ENCODE measurements at regions not wholly inside any gene's neighbourhood (a gene's known extent, or its start where the extent isn't known, plus 50 kb on each side); places are given as distances from the start of the nearest gene placed in this dataset.

DNA sequence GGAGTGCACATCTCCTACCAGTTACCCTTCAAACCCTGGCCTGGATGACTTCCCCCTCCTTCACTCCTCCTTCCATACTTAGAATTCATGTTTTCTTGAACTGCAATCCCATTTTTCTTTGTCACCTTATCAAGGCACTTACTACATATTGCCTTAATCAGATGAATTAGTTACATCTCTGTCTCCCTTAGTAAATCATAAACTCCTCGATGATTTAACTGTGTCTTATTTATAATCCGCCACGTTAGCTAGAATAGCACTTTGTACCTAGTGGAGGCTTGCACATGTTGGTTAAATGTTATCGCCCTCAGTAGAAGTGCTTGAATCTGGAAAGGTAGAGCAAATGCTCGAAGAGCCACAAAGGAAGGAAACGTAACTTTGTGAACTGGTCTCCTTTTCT, 94.7 kb upstream of the RAB11FIP2 start:
- Histone ChIP-seq H3K27me3 (no peaks in the 10 kb centered on the region), H3K4me3 (no peak overlapping the region), H3K4me1 (ENCODE audit: low read depth) (no peaks in the 10 kb centered on the region), H3K36me3 (no peaks in the 10 kb centered on the region), H3K27ac (no peak overlapping the region), H3K9me3 (ENCODE audit: low read depth) (no peaks in the 10 kb centered on the region)
- no peak for TF ChIP-seq CTCF (IDR thresholded peaks at IDR 0.05; ENCODE audit: low read depth, low read length)
- no peak for DNase-seq (ENCODE audit: low read depth in 1 of 2, low spot score in 1 of 2)

GRCh38 chr10:118139321-118139720, 92.6 kb upstream of the RAB11FIP2 start:
- no peak for DNase-seq (ENCODE audit: low read depth in 1 of 2, low spot score in 1 of 2)
- no peaks in the 10 kb centered on the region for H3K9me3 ChIP-seq (ENCODE audit: low read depth)
- no peak for TF ChIP-seq CTCF (IDR thresholded peaks at IDR 0.05; ENCODE audit: low read depth, low read length)

GRCh38 chr10:118128675-118129074, 81.9 kb upstream of the RAB11FIP2 start:
- Histone ChIP-seq H3K36me3 (no peaks in the 10 kb centered on the region), H3K27me3 (no peaks in the 10 kb centered on the region), H3K4me1 (ENCODE audit: low read depth) (no peaks in the 10 kb centered on the region), H3K9me3 (ENCODE audit: low read depth) (no peaks in the 10 kb centered on the region), H3K27ac (no peak overlapping the region), H3K4me3 (no peak overlapping the region)
- no peak for DNase-seq (ENCODE audit: low read depth in 1 of 2, low spot score in 1 of 2)
- no peak for TF ChIP-seq CTCF (IDR thresholded peaks at IDR 0.05; ENCODE audit: low read depth, low read length)

More at GRCh38 chr10:118139321-118139720, 92.6 kb upstream of the RAB11FIP2 start:
- Histone ChIP-seq H3K4me3 (no peak overlapping the region), H3K27ac (no peak overlapping the region), H3K4me1 (ENCODE audit: low read depth) (no peaks in the 10 kb centered on the region), H3K36me3 (no peaks in the 10 kb centered on the region), H3K27me3 (no peaks in the 10 kb centered on the region)

DNA sequence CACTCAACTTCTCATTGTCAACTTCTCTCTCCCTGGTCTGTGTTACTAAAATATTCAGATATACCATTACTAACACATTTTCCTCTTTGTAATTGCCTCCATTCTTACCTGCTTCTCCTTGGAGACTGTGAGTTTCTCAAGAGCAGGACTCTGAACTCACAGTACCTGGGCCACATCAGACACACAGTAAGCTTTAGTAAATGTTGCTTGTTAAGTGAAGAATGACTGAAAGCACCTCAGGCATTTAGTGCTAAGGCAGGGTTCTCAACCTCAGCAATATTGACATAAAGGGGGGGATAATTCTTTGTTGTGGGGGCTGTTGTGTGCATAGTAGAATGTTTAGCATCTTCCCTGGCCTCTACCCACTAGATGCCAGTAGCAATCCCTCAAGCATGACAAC, 72.0 kb upstream of the RAB11FIP2 start:
- Histone ChIP-seq H3K4me1 (ENCODE audit: low read depth) (peaks cover 13% of the 10 kb centered on the region), H3K27me3 (no peaks in the 10 kb centered on the region), H3K36me3 (no peaks in the 10 kb centered on the region), H3K4me3 (no peak overlapping the region), H3K27ac (no peak overlapping the region), H3K9me3 (ENCODE audit: low read depth) (no peaks in the 10 kb centered on the region)
- TF ChIP-seq CTCF (IDR thresholded peaks at IDR 0.05; ENCODE audit: low read depth, low read length): no peak
- no peak for DNase-seq (ENCODE audit: low read depth in 1 of 2, low spot score in 1 of 2)

- Histone ChIP-seq H3K4me3 (no peak overlapping the region), H3K9me3 (ENCODE audit: low read depth) (no peaks in the 10 kb centered on the region), H3K27me3 (no peaks in the 10 kb centered on the region), H3K4me1 (ENCODE audit: low read depth) (peaks cover 13% of the 10 kb centered on the region), H3K36me3 (no peaks in the 10 kb centered on the region), H3K27ac (peak overlapping the region; percentile 36)
- peak in 1 of 2 donors; percentile 49 for DNase-seq (ENCODE audit: low read depth in 1 of 2, low spot score in 1 of 2)
- TF ChIP-seq CTCF (IDR thresholded peaks at IDR 0.05; ENCODE audit: low read depth, low read length): no peak
These were observed 70.1 kb upstream of the RAB11FIP2 start for GRCh38 chr10:118116715-118117449.
